Endothelial cell (in vitro differentiated cells): ENCODE measurements at regions not wholly inside any gene's neighbourhood (a gene's known extent, or its start where the extent isn't known, plus 50 kb on each side); places are given as distances from the start of the nearest gene placed in this dataset.
"Not testable (repeated sequence)": the region's sequence is repeated elsewhere in the genome, so short reads cannot be mapped to it uniquely, and the experiment has no call there.

Experiments used
- DNase-seq: peaks from one replicate; pipeline ENCODE4 v3.0.0; 2021; ENCODE audit warnings: low spot score
- H3K27ac Mint-ChIP-seq: one replicate; pipeline ENCODE4 v1.8.0; 2021; ENCODE audit warnings: mixed read lengths, inconsistent platforms; ENCODE audit not compliant: unreplicated experiment
- H3K27me3 Mint-ChIP-seq: one replicate; pipeline ENCODE4 v1.8.0; 2021; ENCODE audit warnings: mild to moderate bottlenecking, moderate library complexity, mixed read lengths, inconsistent platforms; ENCODE audit not compliant: unreplicated experiment
- H3K36me3 Mint-ChIP-seq: one replicate; pipeline ENCODE4 v1.8.0; 2021; ENCODE audit warnings: mild to moderate bottlenecking, low read depth, mixed read lengths, inconsistent platforms; ENCODE audit not compliant: unreplicated experiment
- H3K4me1 Mint-ChIP-seq: one replicate; pipeline ENCODE4 v1.8.0; 2021; ENCODE audit warnings: mild to moderate bottlenecking, mixed read lengths, inconsistent platforms; ENCODE audit not compliant: unreplicated experiment
- H3K4me3 Mint-ChIP-seq: one replicate; pipeline ENCODE4 v1.8.0; 2021; ENCODE audit warnings: mild to moderate bottlenecking, mixed read lengths, inconsistent platforms; ENCODE audit not compliant: unreplicated experiment
- H3K9me3 Mint-ChIP-seq: one replicate; pipeline ENCODE4 v1.8.0; 2021; ENCODE audit warnings: mixed read lengths, inconsistent platforms; ENCODE audit not compliant: unreplicated experiment
- TF ChIP-seq, protein P1 (sequence below): fragments of 200-600 bp; sonication (generic); IDR thresholded peaks from one replicate; pipeline ENCODE4 v1.5.0; 2021; ENCODE audit warnings: antibody characterized with exemption; ENCODE audit not compliant: unreplicated experiment

DNA sequence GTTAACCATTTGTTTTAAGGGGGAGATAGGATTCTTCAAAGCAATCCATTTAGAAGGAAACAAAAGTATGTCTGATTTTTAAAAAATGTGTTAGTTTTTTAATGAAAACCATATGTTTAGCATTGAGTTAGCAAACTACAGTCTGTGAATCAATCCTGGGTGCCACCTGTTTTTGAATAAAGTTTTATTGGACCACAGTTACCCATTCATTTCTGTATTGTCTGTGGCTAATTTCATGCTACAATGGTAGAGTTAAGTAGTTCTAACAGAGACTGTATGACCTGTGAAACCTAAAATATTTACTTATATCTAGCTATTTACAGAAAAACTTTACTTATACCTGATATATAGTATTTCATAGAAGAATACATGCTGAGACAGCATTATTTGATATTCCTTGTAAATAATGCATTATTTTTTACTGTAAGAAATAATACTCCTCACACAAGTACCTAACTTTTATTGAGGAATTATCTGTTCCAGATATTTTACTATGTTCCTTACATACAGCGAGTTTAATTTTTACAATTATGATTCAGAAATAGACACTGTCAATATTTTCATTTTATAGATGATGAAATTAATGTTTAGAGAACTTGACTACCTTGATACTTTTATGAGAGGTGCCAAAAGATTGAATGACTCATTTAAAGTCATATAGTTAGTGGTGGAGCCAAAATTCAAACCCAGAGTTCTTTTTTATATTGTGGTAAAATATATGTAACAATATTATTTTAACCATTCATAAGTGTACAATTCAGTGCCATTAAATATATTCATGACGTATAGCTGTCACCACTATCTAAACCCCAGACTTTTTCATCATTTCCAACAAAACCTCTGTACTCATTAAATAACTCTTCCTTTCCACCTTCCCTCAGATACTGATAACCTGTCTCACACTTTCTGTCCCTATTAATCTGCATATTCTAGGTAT, 122.0 kb downstream of the GLUD2 start:
- DNase-seq: no peak
- H3K4me1 Mint-ChIP-seq: no peaks in the 10 kb centered on the region
- no peaks in the 10 kb centered on the region for H3K9me3 Mint-ChIP-seq
- TF ChIP-seq, protein P1, sequence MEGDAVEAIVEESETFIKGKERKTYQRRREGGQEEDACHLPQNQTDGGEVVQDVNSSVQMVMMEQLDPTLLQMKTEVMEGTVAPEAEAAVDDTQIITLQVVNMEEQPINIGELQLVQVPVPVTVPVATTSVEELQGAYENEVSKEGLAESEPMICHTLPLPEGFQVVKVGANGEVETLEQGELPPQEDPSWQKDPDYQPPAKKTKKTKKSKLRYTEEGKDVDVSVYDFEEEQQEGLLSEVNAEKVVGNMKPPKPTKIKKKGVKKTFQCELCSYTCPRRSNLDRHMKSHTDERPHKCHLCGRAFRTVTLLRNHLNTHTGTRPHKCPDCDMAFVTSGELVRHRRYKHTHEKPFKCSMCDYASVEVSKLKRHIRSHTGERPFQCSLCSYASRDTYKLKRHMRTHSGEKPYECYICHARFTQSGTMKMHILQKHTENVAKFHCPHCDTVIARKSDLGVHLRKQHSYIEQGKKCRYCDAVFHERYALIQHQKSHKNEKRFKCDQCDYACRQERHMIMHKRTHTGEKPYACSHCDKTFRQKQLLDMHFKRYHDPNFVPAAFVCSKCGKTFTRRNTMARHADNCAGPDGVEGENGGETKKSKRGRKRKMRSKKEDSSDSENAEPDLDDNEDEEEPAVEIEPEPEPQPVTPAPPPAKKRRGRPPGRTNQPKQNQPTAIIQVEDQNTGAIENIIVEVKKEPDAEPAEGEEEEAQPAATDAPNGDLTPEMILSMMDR: no peak
- H3K36me3 Mint-ChIP-seq: no peaks in the 10 kb centered on the region
- H3K27me3 Mint-ChIP-seq: no peaks in the 10 kb centered on the region
- no peak overlapping the region for H3K27ac Mint-ChIP-seq
- H3K4me3 Mint-ChIP-seq: no peak overlapping the region

DNA sequence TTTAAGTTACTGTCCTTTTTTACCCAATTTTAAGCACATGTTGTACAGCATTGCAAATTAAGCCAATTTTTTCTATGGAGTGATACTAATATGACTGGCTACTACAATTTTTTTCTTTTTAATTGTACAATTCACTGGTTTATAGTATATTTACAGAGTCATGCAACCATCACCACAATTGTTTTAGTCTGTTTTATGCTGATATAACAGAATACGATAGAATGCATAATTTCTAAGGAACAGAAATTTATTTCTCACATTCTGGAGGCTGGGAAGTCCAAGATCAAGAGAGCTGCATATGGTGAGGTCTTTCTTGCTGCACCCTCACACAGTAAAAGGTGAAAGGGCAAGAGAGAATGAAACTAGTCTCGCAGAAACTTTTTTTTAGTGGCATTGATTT, 125.3 kb downstream of the GLUD2 start:
- no peaks in the 10 kb centered on the region for H3K27me3 Mint-ChIP-seq
- DNase-seq: no peak
- no peaks in the 10 kb centered on the region for H3K4me1 Mint-ChIP-seq
- H3K4me3 Mint-ChIP-seq: no peak overlapping the region
- H3K9me3 Mint-ChIP-seq: no peaks in the 10 kb centered on the region
- TF ChIP-seq, protein P1: no peak
- H3K27ac Mint-ChIP-seq: no peak overlapping the region
- no peaks in the 10 kb centered on the region for H3K36me3 Mint-ChIP-seq

DNA sequence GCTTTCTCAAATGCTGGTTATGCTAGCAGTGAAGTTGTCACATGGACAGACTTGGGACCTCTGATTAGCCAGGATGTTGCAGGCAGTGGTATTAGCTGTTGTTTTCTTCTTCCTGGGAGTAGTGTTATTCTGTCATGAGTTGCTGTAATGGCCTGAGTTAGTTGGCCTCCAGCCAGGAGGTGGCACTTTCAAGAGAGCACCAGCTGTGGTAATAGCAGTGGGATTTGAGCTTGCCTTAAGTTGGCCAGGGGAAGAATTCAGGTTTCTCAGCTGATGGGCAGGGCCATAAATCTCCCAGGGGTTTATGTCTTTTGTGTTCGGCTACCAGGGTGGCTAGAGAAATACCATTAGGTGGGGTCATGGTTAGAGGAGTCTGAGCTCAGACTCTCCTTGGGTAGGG, 132.6 kb downstream of the GLUD2 start:
- Mint-ChIP-seq H3K4me1 (no peaks in the 10 kb centered on the region), H3K36me3 (no peaks in the 10 kb centered on the region), H3K4me3 (no peak overlapping the region), H3K27ac (no peak overlapping the region), H3K9me3 (no peaks in the 10 kb centered on the region), H3K27me3 (no peaks in the 10 kb centered on the region)
- TF ChIP-seq, protein P1: no peak
- no peak for DNase-seq

DNA sequence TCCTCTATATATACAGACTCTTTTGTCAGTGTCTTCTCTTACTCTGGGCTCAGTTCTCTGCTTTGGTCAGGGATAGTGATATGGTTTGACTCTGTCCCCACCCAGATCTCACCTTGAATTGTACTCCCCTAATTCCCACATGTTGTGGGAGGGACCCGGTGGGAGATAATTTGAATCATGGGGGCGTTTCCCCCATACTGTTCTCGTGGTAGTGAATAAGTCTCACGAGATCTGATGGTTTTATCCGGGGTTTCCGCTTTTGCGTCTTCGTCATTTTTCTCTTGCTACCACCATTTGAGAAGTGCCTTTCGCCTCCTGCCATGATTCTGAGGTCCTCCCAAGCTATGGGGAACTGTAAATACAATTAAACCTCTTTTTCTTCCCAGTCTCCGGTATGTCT, 144.4 kb downstream of the GLUD2 start:
- Mint-ChIP-seq H3K36me3 (no peaks in the 10 kb centered on the region), H3K4me1 (no peaks in the 10 kb centered on the region), H3K27ac (no peak overlapping the region), H3K9me3 (no peaks in the 10 kb centered on the region), H3K4me3 (no peak overlapping the region), H3K27me3 (no peaks in the 10 kb centered on the region)
- no peak for DNase-seq
- TF ChIP-seq, protein P1: no peak

DNA sequence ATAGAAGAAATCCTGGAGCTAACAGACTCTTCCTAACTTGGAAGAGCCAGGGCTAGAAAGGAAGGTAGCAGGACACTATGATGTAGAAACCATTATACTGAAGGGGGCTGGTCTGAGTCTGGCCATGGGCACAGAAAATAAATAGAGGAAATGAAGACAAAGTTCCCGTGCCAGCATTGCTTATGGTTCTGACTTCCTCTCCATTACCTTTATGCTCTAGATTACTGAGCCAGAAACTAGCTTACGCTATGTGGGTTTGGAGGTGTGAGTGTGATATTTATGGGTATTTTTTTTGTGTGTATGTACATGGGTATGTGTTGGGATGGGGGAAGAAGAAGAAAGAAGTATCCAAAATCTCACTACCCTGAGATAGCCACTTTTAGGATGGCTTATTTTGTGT, 148.3 kb downstream of the GLUD2 start:
- H3K27ac Mint-ChIP-seq: no peak overlapping the region
- H3K9me3 Mint-ChIP-seq: no peaks in the 10 kb centered on the region
- no peaks in the 10 kb centered on the region for H3K36me3 Mint-ChIP-seq
- no peak for DNase-seq
- no peaks in the 10 kb centered on the region for H3K4me1 Mint-ChIP-seq
- TF ChIP-seq, protein P1: no peak
- no peaks in the 10 kb centered on the region for H3K27me3 Mint-ChIP-seq
- no peak overlapping the region for H3K4me3 Mint-ChIP-seq

DNA sequence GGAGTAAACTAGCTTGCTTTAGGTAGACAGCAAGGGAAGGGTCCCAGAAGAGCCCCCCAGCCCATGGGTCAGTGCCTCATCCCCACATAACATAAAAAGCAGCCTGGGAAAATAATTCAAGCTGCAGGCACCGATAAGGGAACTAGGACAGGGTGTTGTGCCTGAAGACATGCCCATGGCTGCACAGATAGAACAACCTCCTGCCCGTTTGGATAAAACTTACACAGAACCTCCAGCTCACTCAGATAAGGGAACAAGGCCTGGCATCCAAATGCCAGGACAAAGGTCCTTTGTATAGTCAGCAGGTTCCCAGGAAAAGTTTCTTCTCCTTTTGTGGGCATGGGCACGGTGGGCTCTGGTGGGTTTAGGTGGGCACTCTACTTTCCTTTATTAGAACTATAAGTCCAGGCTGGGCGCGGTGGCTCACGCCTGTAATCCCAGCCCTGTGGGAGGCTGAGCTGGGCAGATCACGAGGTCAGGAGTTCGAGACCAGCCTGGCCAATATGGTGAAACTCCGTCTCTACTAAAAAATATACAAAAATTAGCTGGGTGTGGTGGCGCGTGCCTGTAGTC, 149.5 kb downstream of the GLUD2 start:
- H3K4me1 Mint-ChIP-seq, H3K9me3 Mint-ChIP-seq, H3K27ac Mint-ChIP-seq, H3K36me3 Mint-ChIP-seq, H3K27me3 Mint-ChIP-seq, DNase-seq, H3K4me3 Mint-ChIP-seq: not testable (repeated sequence)
